K562 (cell line): ENCODE measurements at regions not wholly inside any gene's neighbourhood (a gene's known extent, or its start where the extent isn't known, plus 50 kb on each side); places are given as distances from the start of the nearest gene placed in this dataset.
A peak's percentile ranks its signal among the peaks of the same experiment; 100 is the strongest.

Experiments used
- CREB3L1 ChIP-seq: fragments of 450-650 bp; IDR thresholded peaks from 2 replicates; pipeline ENCODE4 v1.6.1; 2014; ENCODE audit warnings: low read depth, mild to moderate bottlenecking, moderate library complexity, borderline replicate concordance
- E2F4 ChIP-seq: sonication (generic); formaldehyde crosslinking; IDR thresholded peaks from 2 replicates; pipeline ENCODE4 v1.8.0; 2022; ENCODE audit warnings: mild to moderate bottlenecking, low read depth, missing genetic modification reagents
- ESRRA ChIP-seq: fragments of 450-650 bp; IDR thresholded peaks from 2 replicates; pipeline ENCODE4 v1.6.1; 2014; ENCODE audit warnings: low read depth, mild to moderate bottlenecking, moderate library complexity, borderline replicate concordance
- ESRRB ChIP-seq: fragments of 250-450 bp; sonication (Bioruptor Pico); IDR thresholded peaks from 2 replicates; pipeline ENCODE4 v1.5.0; 2020; ENCODE audit warnings: mild to moderate bottlenecking, moderate library complexity, borderline replicate concordance
- HDAC2 ChIP-seq: fragments of 450-650 bp; IDR thresholded peaks from 2 replicates; pipeline ENCODE4 v1.6.1; 2016; ENCODE audit warnings: mild to moderate bottlenecking
- MTA3 ChIP-seq: fragments of 450-650 bp; formaldehyde crosslinking; IDR thresholded peaks from 2 replicates; pipeline ENCODE4 v1.6.1; 2017; ENCODE audit warnings: mild to moderate bottlenecking, borderline replicate concordance
- NFE2 ChIP-seq: IDR thresholded peaks from 2 replicates; pipeline ENCODE4 v1.6.1; 2014; ENCODE audit warnings: antibody characterized with exemption, low read depth
- NFIC ChIP-seq: fragments of 450-650 bp; IDR thresholded peaks from 2 replicates; pipeline ENCODE4 v1.6.1; 2017; ENCODE audit warnings: mild to moderate bottlenecking, inconsistent platforms
- POLR2AphosphoS5 ChIP-seq: IDR thresholded peaks from 2 replicates; pipeline ENCODE4 v1.6.1; 2011; ENCODE audit warnings: mild to moderate bottlenecking, low read depth, low read length, moderate library complexity; ENCODE audit not compliant: control insufficient read depth, insufficient read depth
- PURB ChIP-seq: sonication (generic); formaldehyde crosslinking; IDR thresholded peaks from 2 replicates; pipeline ENCODE4 v1.9.0; 2021; ENCODE audit warnings: low read depth, mild to moderate bottlenecking, missing genetic modification reagents
- RFX7 ChIP-seq: fragments of 250-450 bp; sonication (Bioruptor Pico); IDR thresholded peaks from 2 replicates; pipeline ENCODE4 v1.5.1; 2021; ENCODE audit warnings: mild to moderate bottlenecking
- SETDB1 ChIP-seq: IDR thresholded peaks from one replicate; pipeline ENCODE4 v1.6.1; 2012; ENCODE audit warnings: low read length, control low read depth, inconsistent platforms
- SMARCA4 ChIP-seq: fragments of 450-650 bp; IDR thresholded peaks from 2 replicates; pipeline ENCODE4 v1.6.1; 2016
- SMARCA5 ChIP-seq: fragments of 450-650 bp; IDR thresholded peaks from 2 replicates; pipeline ENCODE4 v1.6.1; 2016
- TAF9B ChIP-seq: fragments of 450-650 bp; IDR thresholded peaks from 2 replicates; pipeline ENCODE4 v1.6.1; 2018; ENCODE audit warnings: mild to moderate bottlenecking; ENCODE audit not compliant: partially characterized antibody
- TCF7 ChIP-seq: sonication (generic); IDR thresholded peaks from 2 replicates; pipeline ENCODE4 v1.6.1; 2016; ENCODE audit warnings: antibody characterized with exemption, borderline replicate concordance
- TEAD2 ChIP-seq: fragments of 450-650 bp; IDR thresholded peaks from 2 replicates; pipeline ENCODE4 v1.6.1; 2016; ENCODE audit warnings: missing genetic modification characterization, control low read depth, missing compliant biosample characterization
- TFAP4 ChIP-seq: sonication (generic); formaldehyde crosslinking; IDR thresholded peaks from 2 replicates; pipeline ENCODE4 v1.8.0; 2022; ENCODE audit warnings: missing genetic modification reagents, mild to moderate bottlenecking, moderate library complexity, borderline replicate concordance
- ZNF165 ChIP-seq: fragments of 250-450 bp; sonication (Bioruptor Pico); IDR thresholded peaks from 2 replicates; pipeline ENCODE4 v1.4.0; 2020; ENCODE audit warnings: borderline replicate concordance
- ZNF280A ChIP-seq: fragments of 450-650 bp; IDR thresholded peaks from 2 replicates; pipeline ENCODE4 v1.6.1; 2018; ENCODE audit warnings: mild to moderate bottlenecking, low read depth; ENCODE audit not compliant: partially characterized antibody
- ZNF395 ChIP-seq: fragments of 200-800 bp; sonication (Bioruptor generic); IDR thresholded peaks from 2 replicates; pipeline ENCODE4 v1.6.1; 2017; ENCODE audit warnings: missing genetic modification characterization, missing compliant biosample characterization
- ZNF589 ChIP-seq: fragments of 200-800 bp; sonication (Bioruptor generic); IDR thresholded peaks from 2 replicates; pipeline ENCODE4 v1.6.1; 2016; ENCODE audit warnings: low read depth, missing genetic modification characterization, missing compliant biosample characterization

- TF ChIP-seq TCF7 (no peak), NFIC (peak; percentile 79), NFE2 (peak; percentile 100), SMARCA5 (no peak), HDAC2 (peak; percentile 79; the same call in 1 of the 2 replicates), MTA3 (peak; percentile 92; the same call in 1 of the 2 replicates), TFAP4 (CRISPR knock-in tag) (peak; percentile 60; the same call in 1 of the 2 replicates), TEAD2 (tag) (peak; percentile 87), PURB (no peak), ZNF165 (no peak), ESRRB (CRISPR knock-in tag) (no peak), CREB3L1 (peak; percentile 36; the same call in 1 of the 2 replicates), ZNF280A (no peak), SMARCA4 (peak; percentile 97), POLR2AphosphoS5 (peak; percentile 49; the same call in 1 of the 2 replicates), SETDB1 (no peak), ESRRA (peak; percentile 60; the same call in 1 of the 2 replicates), TAF9B (peak; percentile 55), ZNF395 (CRISPR knock-in tag) (no peak; the same call in 1 of the 2 replicates), RFX7 (CRISPR knock-in tag) (no peak), E2F4 (CRISPR knock-in tag) (no peak), ZNF589 (CRISPR knock-in tag) (peak; percentile 43; the same call in 1 of the 2 replicates)
- TF ChIP-seq, all 486 proteins: peak for 121
Measured at GRCh38 chr4:74682567-74683359, 111.6 kb downstream of the BTC start (continued).
